ENCODE measurements at regions not wholly inside any gene's neighbourhood (a gene's known extent, or its start where the extent isn't known, plus 50 kb on each side); places are given as distances from the start of the nearest gene placed in this dataset.

- no peaks in the 10 kb centered on the region for H3K9me3 ChIP-seq (ENCODE audit: low read length)
- peaks cover 9% of the 10 kb centered on the region for H3K4me1 ChIP-seq (ENCODE audit: insufficient read depth, low read length, severe bottlenecking)
- H4K20me1 ChIP-seq (ENCODE audit: insufficient read depth, low read length), result no peaks in the 10 kb centered on the region
- TF ChIP-seq CTCF (IDR thresholded peaks at IDR 0.05; ENCODE audit: low read length), result no peak
- TF ChIP-seq EZH2 (IDR thresholded peaks at IDR 0.05; ENCODE audit: borderline replicate concordance, low read length), result no peak
- H3K9ac ChIP-seq (ENCODE audit: low read length), result no peak overlapping the region
- no peak overlapping the region for H2AFZ ChIP-seq (ENCODE audit: low read length)
- H3K79me2 ChIP-seq (ENCODE audit: insufficient read depth, low read length), result no peaks in the 10 kb centered on the region
- H3K27ac ChIP-seq (ENCODE audit: low read depth, low read length, poor library complexity, severe bottlenecking), result no peak overlapping the region
- no peaks in the 10 kb centered on the region for H3K27me3 ChIP-seq (ENCODE audit: insufficient read depth, low read length)
- H3K9me2 ChIP-seq (ENCODE audit: low read depth, low read length), result no peaks in the 10 kb centered on the region
- H3F3A ChIP-seq (ENCODE audit: insufficient read depth, low read length), result no peaks in the 10 kb centered on the region
- no peak overlapping the region for H3K4me3 ChIP-seq (ENCODE audit: low read depth, low read length, poor library complexity, severe bottlenecking)
- H3K4me2 ChIP-seq (ENCODE audit: low read length), result no peak overlapping the region
- no peaks in the 10 kb centered on the region for H3K36me3 ChIP-seq (ENCODE audit: insufficient read depth, low read length)
Observed at GRCh38 chr2:67824186-67824585, 238.6 kb downstream of the C1D start.

GRCh38 chr2:67825476-67825875 lies 237.3 kb downstream of the C1D start:
- Histone ChIP-seq H3K27ac (ENCODE audit: low read depth, low read length, poor library complexity, severe bottlenecking) (no peak overlapping the region), H3K9me2 (ENCODE audit: low read depth, low read length) (no peaks in the 10 kb centered on the region), H2AFZ (ENCODE audit: low read length) (no peak overlapping the region), H3K9ac (ENCODE audit: low read length) (no peak overlapping the region), H3K9me3 (ENCODE audit: low read length) (no peaks in the 10 kb centered on the region), H3K4me3 (ENCODE audit: low read depth, low read length, poor library complexity, severe bottlenecking) (no peak overlapping the region), H3F3A (ENCODE audit: insufficient read depth, low read length) (no peaks in the 10 kb centered on the region), H3K4me2 (ENCODE audit: low read length) (no peak overlapping the region), H3K27me3 (ENCODE audit: insufficient read depth, low read length) (no peaks in the 10 kb centered on the region), H4K20me1 (ENCODE audit: insufficient read depth, low read length) (no peaks in the 10 kb centered on the region), H3K36me3 (ENCODE audit: insufficient read depth, low read length) (no peaks in the 10 kb centered on the region), H3K79me2 (ENCODE audit: insufficient read depth, low read length) (no peaks in the 10 kb centered on the region), H3K4me1 (ENCODE audit: insufficient read depth, low read length, severe bottlenecking) (peaks cover 9% of the 10 kb centered on the region)
- TF ChIP-seq EZH2 (IDR thresholded peaks at IDR 0.05; ENCODE audit: borderline replicate concordance, low read length), result no peak
- no peak for TF ChIP-seq CTCF (IDR thresholded peaks at IDR 0.05; ENCODE audit: low read length)

- no peak overlapping the region for H3K9ac ChIP-seq (ENCODE audit: low read length)
- peaks cover 9% of the 10 kb centered on the region for H3K4me1 ChIP-seq (ENCODE audit: insufficient read depth, low read length, severe bottlenecking)
- no peaks in the 10 kb centered on the region for H3K27me3 ChIP-seq (ENCODE audit: insufficient read depth, low read length)
- no peak for TF ChIP-seq CTCF (IDR thresholded peaks at IDR 0.05; ENCODE audit: low read length)
- TF ChIP-seq EZH2 (IDR thresholded peaks at IDR 0.05; ENCODE audit: borderline replicate concordance, low read length), result no peak
- H2AFZ ChIP-seq (ENCODE audit: low read length), result no peak overlapping the region
- H3K4me3 ChIP-seq (ENCODE audit: low read depth, low read length, poor library complexity, severe bottlenecking), result no peak overlapping the region
- H3K9me3 ChIP-seq (ENCODE audit: low read length), result no peaks in the 10 kb centered on the region
- no peaks in the 10 kb centered on the region for H3K36me3 ChIP-seq (ENCODE audit: insufficient read depth, low read length)
- H3K9me2 ChIP-seq (ENCODE audit: low read depth, low read length), result no peaks in the 10 kb centered on the region
- no peaks in the 10 kb centered on the region for H3K79me2 ChIP-seq (ENCODE audit: insufficient read depth, low read length)
- no peaks in the 10 kb centered on the region for H4K20me1 ChIP-seq (ENCODE audit: insufficient read depth, low read length)
- no peak overlapping the region for H3K4me2 ChIP-seq (ENCODE audit: low read length)
- no peaks in the 10 kb centered on the region for H3F3A ChIP-seq (ENCODE audit: insufficient read depth, low read length)
- H3K27ac ChIP-seq (ENCODE audit: low read depth, low read length, poor library complexity, severe bottlenecking), result no peak overlapping the region
Observed at GRCh38 chr2:67828066-67828465, 234.7 kb downstream of the C1D start.

All from OCI-LY1 (cell line).